HG03354 (cell line): ENCODE measurements at regions not wholly inside any gene's neighbourhood (a gene's known extent, or its start where the extent isn't known, plus 50 kb on each side); places are given as distances from the start of the nearest gene placed in this dataset.
A peak's percentile ranks its signal among the peaks of the same experiment; 100 is the strongest.
"Not testable (repeated sequence)": the region's sequence is repeated elsewhere in the genome, so short reads cannot be mapped to it uniquely, and the experiment has no call there.

Experiments used
- ATAC-seq: cut with Tn5 transposase; IDR thresholded peaks from one replicate; pipeline ENCODE4 v1.9.1; 2021; ENCODE audit warnings: mild to moderate bottlenecking; ENCODE audit not compliant: unreplicated experiment, poor library complexity, severe bottlenecking

DNA sequence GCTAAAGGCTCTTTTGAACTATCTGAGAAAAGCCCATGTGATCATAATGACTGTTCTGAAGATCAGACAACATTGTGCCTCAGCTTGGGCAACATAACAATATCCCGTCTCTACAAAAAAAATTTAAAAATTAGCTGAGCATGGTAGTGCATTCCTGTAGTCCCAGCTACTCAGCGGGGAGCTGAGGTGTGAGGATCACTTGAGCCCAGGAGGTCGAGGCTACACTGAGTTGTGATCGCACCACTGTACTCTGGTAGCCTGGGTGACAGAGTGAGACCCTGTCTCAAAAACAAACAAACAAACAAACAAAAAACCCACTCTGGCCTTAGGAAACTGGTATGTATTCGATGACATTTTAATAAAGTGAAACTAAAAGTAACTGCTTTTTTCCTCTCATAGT lies 1526.8 kb upstream of the TENM4 start:
- no peak for ATAC-seq

DNA sequence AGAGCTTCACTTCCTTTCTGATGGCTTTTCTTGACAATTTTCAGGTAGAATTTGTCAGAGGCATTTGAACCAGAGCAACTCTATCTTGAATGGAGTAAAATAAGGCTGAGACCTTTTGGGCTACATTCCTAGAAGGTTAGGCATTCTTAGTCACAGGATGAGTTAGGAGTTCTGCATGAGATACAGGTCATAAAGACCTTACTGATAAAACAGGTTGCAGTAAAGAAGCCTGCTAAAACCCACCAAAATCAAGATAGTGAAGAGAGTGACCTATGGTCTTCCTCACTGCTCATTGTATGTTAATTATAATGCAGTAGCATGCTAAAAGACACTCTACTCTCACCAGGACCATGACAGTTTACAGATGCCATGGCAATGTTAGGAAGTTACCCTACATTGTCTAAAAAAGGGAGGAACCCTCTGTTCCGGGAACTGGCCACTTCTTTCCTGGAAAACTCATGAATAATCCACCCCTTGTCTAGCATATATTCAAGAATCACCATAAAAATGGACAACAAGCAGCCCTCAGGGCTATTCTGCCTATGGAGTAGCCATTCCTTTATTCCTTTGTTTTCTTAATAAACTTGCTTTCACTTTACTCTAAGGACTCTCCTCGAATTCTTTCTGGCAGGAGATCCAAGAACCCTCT lies 1519.7 kb upstream of the TENM4 start:
- ATAC-seq, result no peak

DNA sequence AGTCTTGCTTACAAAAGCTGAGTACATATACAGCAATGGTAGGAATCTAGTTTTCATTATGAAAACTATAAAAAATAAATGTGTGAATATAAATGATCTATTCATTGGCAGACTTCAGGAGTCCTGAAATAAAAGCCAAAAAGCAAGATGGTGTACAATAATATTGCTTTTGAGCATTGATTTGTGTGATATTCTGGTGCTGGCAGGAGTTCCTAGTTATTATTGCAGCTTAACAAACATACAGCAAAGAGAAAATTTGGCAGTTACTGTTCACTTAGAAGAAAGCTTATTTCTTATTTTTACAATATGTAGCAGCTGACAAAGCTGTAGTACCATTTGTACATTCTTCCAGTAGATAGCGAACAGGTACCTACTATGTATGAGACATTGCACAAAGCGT lies 1518.9 kb upstream of the TENM4 start:
- ATAC-seq, result no peak

DNA sequence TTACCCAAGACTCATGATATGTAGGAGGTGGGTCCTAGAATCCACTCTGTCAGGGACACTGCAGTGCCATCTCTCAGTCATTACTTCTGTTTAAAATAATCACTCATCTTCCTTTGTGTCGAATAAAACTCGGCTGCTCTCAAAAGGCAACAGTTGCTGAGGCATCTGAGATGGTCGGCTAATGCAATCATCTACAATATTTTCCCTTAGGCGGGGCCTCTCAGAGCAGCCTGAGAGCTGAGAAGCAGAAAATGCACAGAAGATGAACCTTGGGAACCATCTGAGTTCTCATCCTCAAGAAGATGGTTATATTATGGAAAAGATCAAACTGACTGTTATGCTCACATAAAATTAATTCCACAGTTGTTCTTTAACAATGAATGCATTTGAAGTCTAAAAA lies 1518.2 kb upstream of the TENM4 start:
- ATAC-seq, result no peak

DNA sequence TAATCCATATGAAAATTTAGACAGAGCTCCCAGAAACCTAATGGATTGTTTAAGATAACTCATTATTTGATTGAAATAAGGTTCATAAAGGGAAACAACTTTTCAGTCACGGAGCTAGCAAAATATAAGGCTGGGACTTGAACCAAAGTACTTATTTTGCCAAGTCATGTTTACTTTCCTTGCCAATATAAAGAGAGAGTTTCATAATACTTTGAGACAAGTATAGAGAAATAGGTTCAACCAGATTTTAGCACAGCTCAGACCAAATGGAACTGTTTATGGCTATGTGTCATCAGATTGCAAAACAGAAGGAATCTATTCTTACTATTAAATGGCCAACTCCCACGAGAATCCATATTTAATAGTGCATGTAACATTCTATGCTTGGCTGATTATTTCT lies 1517.5 kb upstream of the TENM4 start:
- no peak for ATAC-seq

DNA sequence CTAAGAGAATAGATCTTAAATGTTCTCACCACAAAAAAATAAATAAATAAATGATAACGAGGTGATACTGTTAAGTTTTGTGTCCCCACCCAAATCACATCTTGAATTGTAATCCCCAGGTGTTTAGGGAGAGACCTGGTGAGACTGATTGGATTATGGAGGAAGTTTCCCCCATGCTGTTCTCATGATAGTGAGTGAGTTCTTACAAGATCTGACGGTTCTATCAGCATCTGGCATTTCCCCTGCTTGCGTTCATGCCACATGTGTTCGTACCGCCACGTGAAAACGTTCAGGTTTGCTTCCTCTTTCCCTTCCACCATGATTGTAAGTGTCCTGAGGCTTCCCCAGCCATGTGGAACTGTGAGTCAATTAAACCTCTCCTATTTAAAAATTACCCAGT lies 1514.8 kb upstream of the TENM4 start:
- no peak for ATAC-seq

DNA sequence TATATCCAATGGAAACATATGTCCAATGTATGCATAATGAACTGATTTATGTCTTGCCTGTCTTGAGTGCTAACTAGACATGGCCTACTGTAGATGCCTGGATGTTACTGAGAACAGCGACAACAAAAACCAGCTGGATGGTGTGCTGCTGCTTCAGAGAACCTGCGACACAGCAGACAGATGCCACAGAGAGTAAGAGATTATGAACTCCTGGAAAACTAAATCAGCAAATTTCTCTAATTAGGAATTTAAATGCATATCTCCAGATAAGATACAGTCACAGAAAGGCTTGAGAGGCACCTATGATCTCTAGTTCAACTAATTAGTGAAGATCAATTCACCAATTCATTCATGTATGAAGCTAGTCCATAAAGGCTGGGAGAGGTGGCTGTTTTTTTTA lies 1508.0 kb upstream of the TENM4 start:
- no peak for ATAC-seq

DNA sequence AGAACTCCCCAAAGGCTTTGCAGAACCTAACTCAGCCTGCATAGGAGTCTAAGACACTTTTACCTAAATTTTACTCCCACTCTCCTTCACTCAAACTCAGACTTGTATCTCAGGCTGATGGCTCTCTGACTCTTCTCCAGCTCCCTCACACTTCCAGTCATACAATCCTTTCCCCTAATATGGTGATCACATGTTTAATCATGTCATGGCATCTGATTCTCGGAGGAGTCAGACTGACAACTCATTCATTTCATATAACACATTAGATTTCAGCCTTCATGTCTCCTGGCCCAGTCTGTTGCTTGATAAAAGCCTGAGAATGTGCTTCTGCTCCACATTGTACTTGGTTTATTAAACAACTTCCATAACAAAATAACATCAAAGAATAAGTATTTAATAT lies 1503.9 kb upstream of the TENM4 start:
- no peak for ATAC-seq

DNA sequence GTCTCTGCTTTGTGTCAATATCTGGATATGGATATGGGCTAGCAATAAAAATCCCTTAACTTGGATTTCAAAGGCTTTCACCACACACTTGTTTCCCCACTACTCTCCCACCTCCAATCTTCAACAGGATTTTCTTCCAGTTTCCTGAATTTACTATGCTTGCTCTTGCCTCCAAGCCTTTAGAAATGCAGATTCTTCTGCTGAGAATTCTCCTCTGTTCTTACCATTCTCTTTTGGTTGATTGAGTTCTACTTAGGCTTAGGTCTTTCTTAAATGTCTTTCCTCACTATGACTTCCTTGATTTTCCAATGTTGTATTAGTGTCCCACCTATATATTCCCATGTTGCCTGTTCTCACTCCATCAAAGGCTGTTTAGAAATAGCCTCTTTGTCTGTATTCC lies 1502.4 kb upstream of the TENM4 start:
- no peak for ATAC-seq

DNA sequence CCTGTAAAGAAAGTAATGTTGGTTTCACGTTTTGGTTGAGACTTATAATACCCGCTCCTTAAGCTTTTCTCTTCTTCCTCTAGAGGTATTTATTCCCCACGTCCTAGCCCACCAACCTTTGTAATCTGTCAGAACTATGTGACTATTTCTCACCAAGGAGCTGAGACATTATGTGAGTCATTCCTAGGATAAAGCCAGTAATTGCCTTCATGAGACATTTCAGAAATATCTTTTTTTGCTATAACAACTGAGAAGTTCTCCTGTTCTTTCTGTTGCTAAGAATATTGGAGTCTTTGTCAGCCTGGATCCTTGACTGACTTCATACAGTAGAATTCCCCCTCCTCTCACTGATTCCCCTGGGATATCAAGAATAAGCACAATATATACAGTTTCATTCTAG lies 1497.0 kb upstream of the TENM4 start:
- ATAC-seq, result no peak

DNA sequence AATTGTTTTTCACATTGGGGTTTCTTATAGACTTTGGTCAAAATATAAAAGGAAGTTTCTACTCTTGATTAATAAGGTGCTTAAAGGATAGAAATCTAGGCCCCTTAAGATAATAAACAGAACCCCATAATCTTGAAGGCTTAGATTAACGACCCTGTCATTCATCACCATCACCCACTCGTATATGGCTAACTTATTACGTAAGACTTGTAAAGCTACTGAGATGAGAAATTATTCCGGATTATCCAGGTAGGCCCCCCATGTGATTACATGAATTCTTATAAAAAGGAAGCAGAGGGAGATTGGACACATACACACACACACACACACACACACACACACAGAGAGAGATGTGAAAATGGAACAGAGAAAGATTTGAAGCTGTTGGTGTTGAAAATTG lies 1489.2 kb upstream of the TENM4 start:
- ATAC-seq, result no peak

DNA sequence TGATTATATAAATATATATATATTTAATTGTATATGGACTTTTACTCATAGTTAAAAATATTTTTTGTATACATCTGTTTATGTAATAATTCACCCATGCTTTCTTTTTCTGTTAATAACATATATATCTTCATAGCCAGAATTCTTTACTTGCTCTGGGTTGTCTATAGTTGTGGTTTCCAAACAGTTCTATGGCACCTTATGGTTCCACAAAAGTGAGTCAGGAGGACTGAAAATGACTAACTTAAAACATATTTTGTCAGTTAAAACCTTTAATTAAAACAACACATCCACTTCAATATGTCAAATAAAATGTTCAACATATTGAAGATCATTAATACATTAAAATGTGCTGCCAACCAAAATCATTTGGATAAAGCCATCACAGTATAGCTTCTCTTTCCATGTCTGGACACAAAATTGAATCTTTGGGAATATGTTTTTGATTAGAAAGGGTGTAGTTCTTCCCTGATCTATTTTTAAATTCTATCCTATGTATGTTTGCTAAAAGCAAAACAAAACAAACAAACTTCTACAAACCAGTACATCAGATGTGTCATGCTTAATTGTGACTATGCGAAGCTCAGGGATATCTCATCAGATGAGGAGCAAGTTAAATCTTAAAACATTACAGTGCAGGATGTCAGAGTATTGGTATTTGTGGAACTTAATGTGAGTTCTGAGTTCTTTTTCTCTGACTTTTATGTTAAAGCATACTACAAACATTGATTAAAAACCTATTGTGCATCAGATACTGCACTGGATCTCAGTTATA lies 1488.4 kb upstream of the TENM4 start:
- ATAC-seq, result no peak

DNA sequence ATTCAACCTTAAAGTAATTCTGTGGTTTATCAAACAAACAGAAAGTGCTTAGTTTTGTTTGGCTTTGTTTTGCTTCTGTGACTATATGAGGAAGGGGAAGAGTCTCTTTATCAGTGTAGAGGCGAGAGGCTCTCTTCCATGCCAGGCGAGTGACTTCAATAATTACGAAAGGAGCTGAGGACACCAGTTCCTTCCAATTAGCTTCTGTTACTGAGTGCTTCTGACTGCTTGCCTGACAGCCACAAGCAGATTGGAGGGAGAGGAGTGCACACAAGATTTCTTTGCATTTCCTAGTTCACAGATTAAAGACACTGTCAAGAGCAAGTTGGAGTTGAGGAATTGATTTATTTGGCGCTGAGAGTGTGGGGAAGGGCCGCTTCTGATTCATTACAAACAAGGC lies 1484.5 kb upstream of the TENM4 start:
- no peak for ATAC-seq

DNA sequence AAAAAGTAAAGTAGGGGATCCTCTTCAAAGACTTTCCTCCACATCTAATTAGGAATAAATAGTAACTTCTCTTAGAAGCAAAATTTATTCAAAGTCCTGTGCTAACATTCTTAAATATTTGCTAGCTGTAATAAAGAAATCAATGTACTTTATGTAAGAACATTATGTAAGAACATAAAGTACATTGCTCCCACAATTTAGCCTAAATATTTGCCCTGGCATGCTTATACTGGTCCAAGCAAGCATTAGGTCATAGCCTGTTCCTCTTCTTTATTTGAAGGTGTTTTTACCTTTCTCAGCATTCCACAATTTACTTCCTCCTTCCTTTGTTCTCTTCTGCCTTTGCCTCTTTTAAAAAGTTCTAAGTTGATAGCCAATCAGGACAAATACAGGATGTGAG lies 1480.5 kb upstream of the TENM4 start:
- not testable (repeated sequence) for ATAC-seq

DNA sequence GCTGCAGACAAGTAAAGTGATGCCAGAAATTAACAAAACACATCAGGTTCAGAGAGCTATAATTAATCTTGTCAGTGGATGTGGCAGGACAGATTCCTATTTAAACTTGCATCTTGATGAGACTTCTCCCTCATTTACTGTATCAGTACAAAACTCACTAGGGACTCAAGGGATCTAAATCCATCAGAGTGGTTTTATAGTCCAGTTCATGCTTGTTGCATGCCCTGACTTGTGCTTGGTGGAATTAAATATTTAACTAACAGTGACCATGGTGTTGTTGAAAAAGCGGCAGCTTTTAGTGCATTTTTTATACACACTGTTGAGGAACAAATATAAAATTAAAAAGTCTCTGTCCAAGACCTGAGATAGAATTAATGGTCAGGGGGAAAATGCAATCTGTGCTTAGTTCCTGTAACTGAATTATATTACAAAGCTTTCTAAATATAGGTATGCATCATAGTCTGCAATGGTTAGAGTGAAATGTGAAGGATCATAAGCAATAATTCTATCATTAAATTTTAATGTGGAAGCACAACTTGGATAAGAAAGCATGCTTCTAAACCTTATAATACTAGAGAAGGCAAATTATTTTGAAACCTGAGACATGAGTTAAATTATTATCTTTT lies 1475.5 kb upstream of the TENM4 start:
- ATAC-seq, result no peak

DNA sequence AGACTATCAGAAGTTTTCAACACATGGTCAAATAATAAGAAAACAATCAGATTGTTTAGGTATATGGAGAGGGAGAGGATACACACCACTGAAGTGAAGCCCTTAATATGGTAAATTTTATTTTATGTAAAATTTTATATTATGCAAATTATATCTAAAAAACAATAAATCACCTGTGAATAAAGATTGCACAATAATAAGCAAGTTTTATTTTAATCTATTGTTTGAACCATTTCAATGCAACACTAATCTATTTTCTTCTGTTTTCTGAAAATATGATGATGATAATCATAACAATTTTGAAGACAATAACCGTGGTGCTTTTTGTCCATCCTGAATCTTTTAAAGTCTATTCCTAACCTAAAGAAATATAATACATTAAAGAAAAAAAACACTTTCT lies 1473.5 kb upstream of the TENM4 start:
- no peak for ATAC-seq

DNA sequence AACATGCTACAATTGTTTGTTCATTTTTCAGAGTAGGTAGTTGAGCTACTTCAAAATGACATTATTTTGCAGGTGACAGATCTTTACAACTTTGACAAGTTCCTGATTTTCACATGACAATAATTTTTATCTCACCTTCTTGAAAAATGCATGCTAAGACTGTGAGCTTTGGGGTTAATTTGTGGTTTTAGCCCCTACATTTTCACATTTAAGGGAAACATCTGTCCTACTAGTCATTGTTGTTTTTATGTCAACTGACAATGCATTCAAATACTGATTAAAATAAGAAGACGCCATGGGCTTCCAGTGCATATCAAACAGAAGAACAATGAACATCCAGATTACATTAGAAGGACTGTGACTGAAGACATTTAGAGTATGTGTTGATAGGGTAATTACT lies 1470.8 kb upstream of the TENM4 start:
- no peak for ATAC-seq

DNA sequence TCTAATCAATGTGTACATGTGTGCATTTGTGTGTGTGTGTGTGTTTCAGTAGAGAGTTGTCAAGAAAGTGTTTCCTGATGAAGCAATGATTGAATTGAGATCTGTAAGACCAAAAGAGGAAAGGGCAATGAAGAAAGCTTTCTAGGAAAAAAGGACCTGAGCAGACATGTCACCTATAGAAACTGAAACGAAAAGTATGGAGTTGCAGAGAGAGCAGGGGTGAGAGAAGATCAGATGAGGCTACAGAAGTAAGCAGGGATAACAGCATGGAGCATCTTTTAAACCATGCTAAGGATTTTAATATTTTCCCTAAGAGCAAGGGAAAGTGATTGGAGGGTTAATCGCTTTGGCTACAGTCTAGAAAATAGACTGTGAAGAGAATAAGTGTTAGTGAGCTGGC lies 1459.4 kb upstream of the TENM4 start:
- ATAC-seq, result peak; percentile 75

DNA sequence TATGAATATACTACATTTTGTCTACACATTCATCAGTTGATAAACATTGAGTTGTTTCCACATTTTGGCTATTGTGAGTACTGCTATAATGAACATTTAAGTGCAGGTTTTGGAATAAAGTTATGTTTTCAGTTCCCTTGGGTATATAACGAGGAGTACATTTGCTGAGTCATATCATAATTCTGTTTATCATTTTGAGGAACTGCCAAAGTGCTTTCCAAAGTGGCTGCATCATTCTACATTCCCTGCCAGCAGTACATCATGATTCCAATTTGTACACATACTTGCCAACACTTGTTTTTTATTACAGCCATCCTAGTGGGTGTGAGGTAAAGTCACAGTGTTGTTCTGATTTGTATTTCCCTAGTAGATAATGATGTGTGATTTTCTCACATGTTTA lies 1458.6 kb upstream of the TENM4 start:
- peak; percentile 67 for ATAC-seq

DNA sequence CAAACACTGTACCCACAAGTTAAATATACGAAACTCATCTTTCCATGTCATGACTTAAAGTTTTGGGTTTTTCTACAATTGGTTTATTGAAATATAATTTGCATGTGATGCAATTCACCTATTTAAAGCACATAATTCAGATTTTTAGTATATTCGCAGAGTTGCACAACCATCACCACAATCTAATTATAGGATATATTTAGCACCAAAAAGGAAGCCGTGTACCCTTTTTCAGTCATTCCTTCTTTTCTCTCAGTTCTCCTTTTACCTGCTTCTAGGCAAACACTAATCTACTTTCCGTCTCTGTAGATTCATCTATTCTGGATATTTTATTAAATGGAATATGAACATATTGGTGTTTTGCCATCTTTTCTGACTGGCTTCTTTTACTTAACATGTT lies 1458.1 kb upstream of the TENM4 start:
- ATAC-seq, result no peak

DNA sequence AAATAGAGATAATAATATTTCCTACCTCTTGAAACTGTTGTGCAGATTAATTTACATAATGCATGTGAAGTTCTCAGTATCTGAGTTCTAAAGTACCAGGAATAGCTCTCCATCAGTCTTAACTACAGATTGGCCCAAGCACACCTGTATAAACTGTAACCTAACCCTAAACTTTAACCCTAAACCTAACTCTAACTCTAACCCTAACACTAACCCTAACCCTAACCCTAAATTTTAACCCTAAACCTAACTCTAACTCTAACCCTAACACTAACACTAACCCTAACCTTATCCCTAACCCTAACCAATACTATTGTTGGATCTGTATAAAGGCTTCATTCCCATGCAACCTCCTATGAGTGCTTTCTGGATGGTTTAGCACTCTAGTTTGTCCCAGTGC lies 1445.9 kb upstream of the TENM4 start:
- no peak for ATAC-seq
